ENCODE measurements at regions not wholly inside any gene's neighbourhood (a gene's known extent, or its start where the extent isn't known, plus 50 kb on each side); places are given as distances from the start of the nearest gene placed in this dataset.

DNA sequence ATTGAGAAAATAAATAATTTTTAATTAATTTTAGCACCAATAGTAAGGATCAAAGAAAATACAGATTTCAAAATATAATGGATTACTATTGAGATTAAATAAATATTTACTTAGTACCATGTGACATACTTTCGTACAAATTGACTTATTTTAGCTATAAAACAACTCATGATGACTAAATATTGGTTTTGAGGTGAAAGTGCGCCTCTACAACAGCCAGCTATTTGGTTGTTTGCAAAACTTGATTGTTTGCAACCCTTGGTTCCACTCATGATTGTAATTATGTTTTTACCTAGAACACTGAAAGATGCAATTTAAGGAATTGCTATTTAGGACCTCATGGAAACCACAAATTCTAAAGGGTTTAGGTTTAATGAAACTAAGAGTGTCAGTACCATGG lies 51.9 kb upstream of the PPM1H start:
- TF ChIP-seq FOXK2 (IDR thresholded peaks at IDR 0.05): no peak
- TF ChIP-seq LEF1 (IDR thresholded peaks at IDR 0.05; ENCODE audit: borderline replicate concordance): no peak
- no peak for TF ChIP-seq FOXA1 (IDR thresholded peaks at IDR 0.05)
- no peak for TF ChIP-seq FOXM1 (IDR thresholded peaks at IDR 0.05; ENCODE audit: borderline replicate concordance)
- TF ChIP-seq CTBP1 (IDR thresholded peaks at IDR 0.05; ENCODE audit: borderline replicate concordance): no peak
- no peak for TF ChIP-seq ELF4 (IDR thresholded peaks at IDR 0.05)
- no peak for TF ChIP-seq NFRKB (IDR thresholded peaks at IDR 0.05)
- POLR2A ChIA-PET: no interaction called here
- no peak for DNase-seq (ENCODE audit: extremely low spot score)
- CTCF ChIA-PET: no interaction called here

Measured in HEK293T (cell line).